NCI-H146 (cell line): ENCODE measurements at regions not wholly inside any gene's neighbourhood (a gene's known extent, or its start where the extent isn't known, plus 50 kb on each side); places are given as distances from the start of the nearest gene placed in this dataset.
"Not testable (repeated sequence)": the region's sequence is repeated elsewhere in the genome, so short reads cannot be mapped to it uniquely, and the experiment has no call there.

Experiments used
- DNase-seq: peaks from one replicate; lab custom pipeline; 2025; lab: John Stamatoyannopoulos, UW

- peak; percentile 72 for DNase-seq
These were observed 50.6 kb upstream of the RNF182 start for GRCh38 chr6:13874191-13874549.

GRCh38 chr6:13873288-13874190 lies 51.2 kb upstream of the RNF182 start:
- DNase-seq, result peak; percentile 99

DNA sequence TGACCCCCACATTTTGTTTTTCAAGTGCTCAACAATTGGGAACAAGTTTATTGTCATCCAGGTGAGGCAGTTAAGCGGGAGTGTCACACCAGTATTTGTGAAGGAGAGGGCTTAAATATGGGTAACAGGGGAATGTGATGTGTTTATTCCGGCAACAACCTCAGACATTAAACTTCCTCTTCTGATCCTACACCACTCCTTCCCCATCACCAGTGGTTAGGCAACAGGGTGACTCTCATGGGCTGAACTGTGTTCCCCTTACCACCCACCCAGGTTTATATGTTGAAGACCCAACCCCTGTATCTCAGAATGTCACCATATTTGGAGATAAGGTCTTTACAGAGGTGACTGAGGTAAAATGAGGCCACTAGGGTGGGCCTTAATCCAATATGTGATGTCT lies 52.1 kb upstream of the RNF182 start:
- no peak for DNase-seq

GRCh38 chr6:13872006-13872405 lies 52.7 kb upstream of the RNF182 start:
- not testable (repeated sequence) for DNase-seq

DNA sequence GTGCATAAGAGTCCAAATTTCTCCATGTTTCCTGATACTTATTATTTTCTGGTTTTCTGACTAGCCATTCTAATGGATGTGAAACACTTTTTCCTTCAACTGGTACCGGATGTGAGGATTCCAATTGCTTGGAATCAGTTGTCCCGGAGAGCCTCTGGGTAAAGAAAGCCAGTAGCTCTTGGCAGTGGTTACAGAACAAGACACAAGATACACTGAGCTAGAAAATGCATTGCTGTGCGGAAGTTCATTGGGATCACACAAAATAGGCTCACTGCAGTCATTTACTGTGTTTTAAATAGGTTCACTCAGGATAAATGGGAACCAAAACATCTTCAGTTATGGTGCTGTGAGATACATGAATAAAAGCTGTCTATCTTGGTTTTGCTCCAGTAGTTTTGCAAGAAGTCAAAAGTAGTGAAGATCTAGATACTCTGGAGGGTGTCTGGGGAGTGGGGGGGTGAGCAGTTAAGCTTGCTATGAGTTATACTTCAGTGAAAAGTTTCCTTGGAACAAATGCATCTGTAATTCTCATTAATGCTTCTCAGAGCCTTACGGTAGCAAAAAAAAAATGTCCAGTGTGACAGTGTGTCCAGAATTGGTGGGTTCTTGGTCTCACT lies 54.4 kb upstream of the RNF182 start:
- no peak for DNase-seq

DNA sequence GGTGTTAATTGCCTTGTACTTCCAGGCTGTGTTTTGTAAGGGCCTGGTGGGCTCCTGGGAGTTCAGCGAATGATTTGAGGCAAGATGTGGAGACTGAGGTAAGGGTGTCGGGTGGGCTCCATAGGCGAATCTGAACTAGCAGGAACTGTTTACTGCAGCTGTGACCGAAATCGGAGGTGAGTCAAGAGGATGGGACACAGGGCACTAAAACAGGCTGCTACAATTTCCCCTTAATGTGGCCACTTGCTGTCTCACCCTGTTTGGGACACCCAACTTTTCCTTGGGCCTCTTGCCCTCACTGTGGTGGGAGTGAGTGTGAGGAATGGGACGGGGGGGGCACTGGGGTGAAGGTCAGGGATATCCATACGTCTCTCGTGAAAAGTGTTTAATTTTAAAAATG lies 53.9 kb upstream of the MCUR1 start:
- DNase-seq, result no peak

- no peak for DNase-seq
These were observed 51.9 kb upstream of the MCUR1 start for GRCh38 chr6:13866301-13866700.

- DNase-seq, result no peak
These were observed 50.8 kb upstream of the MCUR1 start for GRCh38 chr6:13865141-13865540.

- not testable (repeated sequence) for DNase-seq
These were observed 50.3 kb upstream of the MCUR1 start for GRCh38 chr6:13864669-13865068.
